ENCODE measurements at regions not wholly inside any gene's neighbourhood (a gene's known extent, or its start where the extent isn't known, plus 50 kb on each side); places are given as distances from the start of the nearest gene placed in this dataset.
A peak's percentile ranks its signal among the peaks of the same experiment; 100 is the strongest.

GRCh38 chr14:51511265-51511664 is 140.4 kb upstream of the FRMD6 start:
- no peak overlapping the region for H3K9ac ChIP-seq (ENCODE audit: low read length in 3 of 3)
- no peaks in the 10 kb centered on the region for H3K36me3 ChIP-seq (ENCODE audit: control insufficient read depth in 2 of 3, insufficient read depth in 3 of 3, low read length in 3 of 3)
- no peak for FAIRE-seq
- no peak for TF ChIP-seq CTCF (IDR thresholded peaks at IDR 0.05; ENCODE audit: borderline replicate concordance, extremely low read depth, insufficient read depth)
- no peak for DNase-seq
- peaks cover 0 to 5% (median 2%) of the 10 kb centered on the region in 3 donors for H3K4me1 ChIP-seq (ENCODE audit: control insufficient read depth in 2 of 3, insufficient read depth in 2 of 3, low read depth in 1 of 3, low read length in 3 of 3)
- no peaks in the 10 kb centered on the region for H3K9me3 ChIP-seq (ENCODE audit: control insufficient read depth in 2 of 3, insufficient read depth in 1 of 3, low read length in 3 of 3)
- no peak overlapping the region for H3K27ac ChIP-seq (ENCODE audit: low read depth in 2 of 2, low read length in 2 of 2)
- H3K27me3 ChIP-seq (ENCODE audit: control insufficient read depth, insufficient read depth, low read length): no peaks in the 10 kb centered on the region
- no peak overlapping the region for H3K4me3 ChIP-seq (ENCODE audit: low read length in 3 of 3)
- intact Hi-C loops (cut with DNase I): no loop called here

GRCh38 chr14:51512316-51512715 is 139.4 kb upstream of the FRMD6 start:
- Histone ChIP-seq H3K4me3 (ENCODE audit: low read length in 3 of 3) (no peak overlapping the region), H3K9me3 (ENCODE audit: control insufficient read depth in 2 of 3, insufficient read depth in 1 of 3, low read length in 3 of 3) (no peaks in the 10 kb centered on the region), H3K4me1 (ENCODE audit: control insufficient read depth in 2 of 3, insufficient read depth in 2 of 3, low read depth in 1 of 3, low read length in 3 of 3) (peaks cover 0 to 5% (median 2%) of the 10 kb centered on the region in 3 donors), H3K27me3 (ENCODE audit: control insufficient read depth, insufficient read depth, low read length) (no peaks in the 10 kb centered on the region), H3K36me3 (ENCODE audit: control insufficient read depth in 2 of 3, insufficient read depth in 3 of 3, low read length in 3 of 3) (no peaks in the 10 kb centered on the region), H3K9ac (ENCODE audit: low read length in 3 of 3) (no peak overlapping the region), H3K27ac (ENCODE audit: low read depth in 2 of 2, low read length in 2 of 2) (no peak overlapping the region)
- DNase-seq: peak in 1 of 5 donors; percentile 7
- TF ChIP-seq CTCF (IDR thresholded peaks at IDR 0.05; ENCODE audit: borderline replicate concordance, extremely low read depth, insufficient read depth): no peak
- FAIRE-seq: no peak
- intact Hi-C loops (cut with DNase I): no loop called here

GRCh38 chr14:51513281-51513680 is 138.4 kb upstream of the FRMD6 start:
- H3K9me3 ChIP-seq (ENCODE audit: control insufficient read depth in 2 of 3, insufficient read depth in 1 of 3, low read length in 3 of 3): no peaks in the 10 kb centered on the region
- no peak for TF ChIP-seq CTCF (IDR thresholded peaks at IDR 0.05; ENCODE audit: borderline replicate concordance, extremely low read depth, insufficient read depth)
- no peaks in the 10 kb centered on the region for H3K36me3 ChIP-seq (ENCODE audit: control insufficient read depth in 2 of 3, insufficient read depth in 3 of 3, low read length in 3 of 3)
- no peaks in the 10 kb centered on the region for H3K27me3 ChIP-seq (ENCODE audit: control insufficient read depth, insufficient read depth, low read length)
- DNase-seq: no peak
- H3K4me1 ChIP-seq (ENCODE audit: control insufficient read depth in 2 of 3, insufficient read depth in 2 of 3, low read depth in 1 of 3, low read length in 3 of 3): peaks cover 0 to 2% (median 0%) of the 10 kb centered on the region in 3 donors
- H3K9ac ChIP-seq (ENCODE audit: low read length in 3 of 3): no peak overlapping the region
- intact Hi-C loops (cut with DNase I): no loop called here
- H3K27ac ChIP-seq (ENCODE audit: low read depth in 2 of 2, low read length in 2 of 2): no peak overlapping the region
- FAIRE-seq: no peak
- H3K4me3 ChIP-seq (ENCODE audit: low read length in 3 of 3): no peak overlapping the region

GRCh38 chr14:51513933-51514332 is 137.8 kb upstream of the FRMD6 start:
- H3K9me3 ChIP-seq (ENCODE audit: control insufficient read depth in 2 of 3, insufficient read depth in 1 of 3, low read length in 3 of 3): no peaks in the 10 kb centered on the region
- intact Hi-C loops (cut with DNase I): no loop called here
- H3K36me3 ChIP-seq (ENCODE audit: control insufficient read depth in 2 of 3, insufficient read depth in 3 of 3, low read length in 3 of 3): no peaks in the 10 kb centered on the region
- no peak for FAIRE-seq
- H3K27ac ChIP-seq (ENCODE audit: low read depth in 2 of 2, low read length in 2 of 2): no peak overlapping the region
- TF ChIP-seq CTCF (IDR thresholded peaks at IDR 0.05; ENCODE audit: borderline replicate concordance, extremely low read depth, insufficient read depth): no peak
- H3K4me1 ChIP-seq (ENCODE audit: control insufficient read depth in 2 of 3, insufficient read depth in 2 of 3, low read depth in 1 of 3, low read length in 3 of 3): peaks cover 0 to 2% (median 0%) of the 10 kb centered on the region in 3 donors
- DNase-seq: no peak
- H3K27me3 ChIP-seq (ENCODE audit: control insufficient read depth, insufficient read depth, low read length): no peaks in the 10 kb centered on the region
- H3K4me3 ChIP-seq (ENCODE audit: low read length in 3 of 3): no peak overlapping the region
- H3K9ac ChIP-seq (ENCODE audit: low read length in 3 of 3): no peak overlapping the region

Measured in kidney (tissue), 13 donors.